ENCODE measurements at regions not wholly inside any gene's neighbourhood (a gene's known extent, or its start where the extent isn't known, plus 50 kb on each side); places are given as distances from the start of the nearest gene placed in this dataset.
"Not testable (repeated sequence)": the region's sequence is repeated elsewhere in the genome, so short reads cannot be mapped to it uniquely, and the experiment has no call there.

- no peaks in the 10 kb centered on the region for H3K4me1 Mint-ChIP-seq (ENCODE audit: low read depth)
- H3K27me3 Mint-ChIP-seq (ENCODE audit: low read depth): no peaks in the 10 kb centered on the region
- H3K4me3 Mint-ChIP-seq (ENCODE audit: low read depth): no peak overlapping the region
- no peaks in the 10 kb centered on the region for H3K9me3 Mint-ChIP-seq
- no peak overlapping the region for H3K27ac Mint-ChIP-seq
- no peak for DNase-seq (ENCODE audit: low spot score)
- intact Hi-C loops (cut with micrococcal nuclease): no loop called here
- no peaks in the 10 kb centered on the region for H3K36me3 Mint-ChIP-seq (ENCODE audit: low read depth)
Observed at GRCh38 chr4:83757121-83757621, 221.3 kb downstream of the GPAT3 start.

- H3K4me3 Mint-ChIP-seq (ENCODE audit: low read depth): no peak overlapping the region
- H3K4me1 Mint-ChIP-seq (ENCODE audit: low read depth): no peaks in the 10 kb centered on the region
- intact Hi-C loops (cut with micrococcal nuclease): no loop called here
- H3K9me3 Mint-ChIP-seq: no peaks in the 10 kb centered on the region
- peaks cover 3% of the 10 kb centered on the region for H3K27me3 Mint-ChIP-seq (ENCODE audit: low read depth)
- DNase-seq (ENCODE audit: low spot score): no peak
- no peak overlapping the region for H3K27ac Mint-ChIP-seq
- H3K36me3 Mint-ChIP-seq (ENCODE audit: low read depth): no peaks in the 10 kb centered on the region
Observed at GRCh38 chr4:83753260-83753659, 217.4 kb downstream of the GPAT3 start.

GRCh38 chr4:83751336-83751949, 215.5 kb downstream of the GPAT3 start:
- no peaks in the 10 kb centered on the region for H3K4me1 Mint-ChIP-seq (ENCODE audit: low read depth)
- H3K4me3 Mint-ChIP-seq (ENCODE audit: low read depth): no peak overlapping the region
- intact Hi-C loops (cut with micrococcal nuclease): no loop called here
- no peak for DNase-seq (ENCODE audit: low spot score)
- peaks cover 4% of the 10 kb centered on the region for H3K27me3 Mint-ChIP-seq (ENCODE audit: low read depth)
- H3K27ac Mint-ChIP-seq: no peak overlapping the region
- no peaks in the 10 kb centered on the region for H3K9me3 Mint-ChIP-seq
- no peaks in the 10 kb centered on the region for H3K36me3 Mint-ChIP-seq (ENCODE audit: low read depth)

GRCh38 chr4:83748711-83749110, 212.8 kb downstream of the GPAT3 start:
- no peak for DNase-seq (ENCODE audit: low spot score)
- no peaks in the 10 kb centered on the region for H3K4me1 Mint-ChIP-seq (ENCODE audit: low read depth)
- H3K36me3 Mint-ChIP-seq (ENCODE audit: low read depth): no peaks in the 10 kb centered on the region
- no peak overlapping the region for H3K4me3 Mint-ChIP-seq (ENCODE audit: low read depth)
- intact Hi-C loops (cut with micrococcal nuclease): no loop called here
- no peak overlapping the region for H3K27ac Mint-ChIP-seq
- H3K27me3 Mint-ChIP-seq (ENCODE audit: low read depth): peaks cover 4% of the 10 kb centered on the region
- no peaks in the 10 kb centered on the region for H3K9me3 Mint-ChIP-seq

- H3K27me3 Mint-ChIP-seq (ENCODE audit: low read depth): peaks cover 2% of the 10 kb centered on the region
- no peak overlapping the region for H3K27ac Mint-ChIP-seq
- H3K9me3 Mint-ChIP-seq: no peaks in the 10 kb centered on the region
- DNase-seq (ENCODE audit: low spot score): no peak
- no peaks in the 10 kb centered on the region for H3K36me3 Mint-ChIP-seq (ENCODE audit: low read depth)
- H3K4me3 Mint-ChIP-seq (ENCODE audit: low read depth): no peak overlapping the region
- no peaks in the 10 kb centered on the region for H3K4me1 Mint-ChIP-seq (ENCODE audit: low read depth)
- intact Hi-C loops (cut with micrococcal nuclease): no loop called here
Observed at GRCh38 chr4:83738895-83739294, 203.0 kb downstream of the GPAT3 start.

GRCh38 chr4:83734576-83734975, 198.7 kb downstream of the GPAT3 start:
- intact Hi-C loops (cut with micrococcal nuclease): no loop called here
- DNase-seq (ENCODE audit: low spot score): no peak
- no peaks in the 10 kb centered on the region for H3K36me3 Mint-ChIP-seq (ENCODE audit: low read depth)
- no peak overlapping the region for H3K4me3 Mint-ChIP-seq (ENCODE audit: low read depth)
- H3K9me3 Mint-ChIP-seq: no peaks in the 10 kb centered on the region
- no peak overlapping the region for H3K27ac Mint-ChIP-seq
- no peaks in the 10 kb centered on the region for H3K27me3 Mint-ChIP-seq (ENCODE audit: low read depth)
- no peaks in the 10 kb centered on the region for H3K4me1 Mint-ChIP-seq (ENCODE audit: low read depth)

- DNase-seq (ENCODE audit: low spot score): no peak
- Mint-ChIP-seq H3K27me3 (ENCODE audit: low read depth) (no peaks in the 10 kb centered on the region), H3K36me3 (ENCODE audit: low read depth) (no peaks in the 10 kb centered on the region), H3K4me1 (ENCODE audit: low read depth) (no peaks in the 10 kb centered on the region), H3K9me3 (no peaks in the 10 kb centered on the region), H3K4me3 (ENCODE audit: low read depth) (no peak overlapping the region), H3K27ac (no peak overlapping the region)
- intact Hi-C loops (cut with micrococcal nuclease): no loop called here
Observed at GRCh38 chr4:83732114-83732635, 196.3 kb downstream of the GPAT3 start.

- DNase-seq (ENCODE audit: low spot score): no peak
- Mint-ChIP-seq H3K27ac (no peak overlapping the region), H3K9me3 (no peaks in the 10 kb centered on the region), H3K4me1 (ENCODE audit: low read depth) (no peaks in the 10 kb centered on the region), H3K36me3 (ENCODE audit: low read depth) (no peaks in the 10 kb centered on the region), H3K27me3 (ENCODE audit: low read depth) (no peaks in the 10 kb centered on the region), H3K4me3 (ENCODE audit: low read depth) (no peak overlapping the region)
- intact Hi-C loops (cut with micrococcal nuclease): no loop called here
Observed at GRCh38 chr4:83731609-83732008, 195.7 kb downstream of the GPAT3 start.

GRCh38 chr4:83730958-83731357, 195.1 kb downstream of the GPAT3 start:
- H3K4me1 Mint-ChIP-seq (ENCODE audit: low read depth); intact Hi-C loops (cut with micrococcal nuclease); H3K27ac Mint-ChIP-seq; DNase-seq (ENCODE audit: low spot score); H3K36me3 Mint-ChIP-seq (ENCODE audit: low read depth); H3K4me3 Mint-ChIP-seq (ENCODE audit: low read depth); H3K27me3 Mint-ChIP-seq (ENCODE audit: low read depth); H3K9me3 Mint-ChIP-seq: not testable (repeated sequence)

- DNase-seq (ENCODE audit: low spot score): no peak
- H3K4me1 Mint-ChIP-seq (ENCODE audit: low read depth): no peaks in the 10 kb centered on the region
- H3K27ac Mint-ChIP-seq: no peak overlapping the region
- H3K27me3 Mint-ChIP-seq (ENCODE audit: low read depth): peaks cover 2% of the 10 kb centered on the region
- intact Hi-C loops (cut with micrococcal nuclease): no loop called here
- no peak overlapping the region for H3K4me3 Mint-ChIP-seq (ENCODE audit: low read depth)
- H3K9me3 Mint-ChIP-seq: no peaks in the 10 kb centered on the region
- no peaks in the 10 kb centered on the region for H3K36me3 Mint-ChIP-seq (ENCODE audit: low read depth)
Observed at GRCh38 chr4:83728191-83728590, 192.3 kb downstream of the GPAT3 start.

GRCh38 chr4:83725336-83726085, 189.6 kb downstream of the GPAT3 start:
- DNase-seq (ENCODE audit: low spot score): no peak
- Mint-ChIP-seq H3K9me3 (no peaks in the 10 kb centered on the region), H3K36me3 (ENCODE audit: low read depth) (no peaks in the 10 kb centered on the region), H3K27me3 (ENCODE audit: low read depth) (peaks cover 2% of the 10 kb centered on the region), H3K4me3 (ENCODE audit: low read depth) (no peak overlapping the region), H3K4me1 (ENCODE audit: low read depth) (no peaks in the 10 kb centered on the region), H3K27ac (no peak overlapping the region)
- intact Hi-C loops (cut with micrococcal nuclease): no loop called here

GRCh38 chr4:83724485-83725335, 188.8 kb downstream of the GPAT3 start:
- Mint-ChIP-seq H3K9me3 (no peaks in the 10 kb centered on the region), H3K36me3 (ENCODE audit: low read depth) (no peaks in the 10 kb centered on the region), H3K4me1 (ENCODE audit: low read depth) (no peaks in the 10 kb centered on the region), H3K27me3 (ENCODE audit: low read depth) (peaks cover 2% of the 10 kb centered on the region), H3K27ac (no peak overlapping the region), H3K4me3 (ENCODE audit: low read depth) (no peak overlapping the region)
- intact Hi-C loops (cut with micrococcal nuclease): no loop called here
- no peak for DNase-seq (ENCODE audit: low spot score)

GRCh38 chr4:83723609-83724008, 187.7 kb downstream of the GPAT3 start:
- H3K27me3 Mint-ChIP-seq (ENCODE audit: low read depth): peaks cover 2% of the 10 kb centered on the region
- DNase-seq (ENCODE audit: low spot score): no peak
- no peak overlapping the region for H3K4me3 Mint-ChIP-seq (ENCODE audit: low read depth)
- H3K27ac Mint-ChIP-seq: no peak overlapping the region
- no peaks in the 10 kb centered on the region for H3K9me3 Mint-ChIP-seq
- H3K4me1 Mint-ChIP-seq (ENCODE audit: low read depth): no peaks in the 10 kb centered on the region
- H3K36me3 Mint-ChIP-seq (ENCODE audit: low read depth): no peaks in the 10 kb centered on the region
- intact Hi-C loops (cut with micrococcal nuclease): no loop called here
